Transverse colon (tissue), 4 donors: ENCODE measurements at regions not wholly inside any gene's neighbourhood (a gene's known extent, or its start where the extent isn't known, plus 50 kb on each side); places are given as distances from the start of the nearest gene placed in this dataset.

Experiments
- DNase-seq: peaks from one replicate; pipeline ENCODE4 v3.0.0-alpha.2; 2019
- H3K27ac ChIP-seq, 4 donors: fragments of 200-600 bp; sonication (generic); 2 replicates each; pipeline ENCODE4 v1.5.1; 2016 to 2018; ENCODE audit warnings: inconsistent platforms in 4 of 4
- H3K27me3 ChIP-seq: fragments of 200-600 bp; sonication (generic); 2 replicates; pipeline ENCODE4 v1.5.1; 2017; ENCODE audit warnings: inconsistent platforms
- H3K36me3 ChIP-seq, 4 donors: fragments of 200-600 bp; sonication (generic); 2 replicates each; pipeline ENCODE4 v1.5.1; 2017 to 2019; ENCODE audit warnings: inconsistent platforms in 4 of 4
- H3K4me1 ChIP-seq, 4 donors: fragments of 200-600 bp; sonication (generic); 2 replicates each; pipeline ENCODE4 v1.5.1; 2017 to 2020; ENCODE audit warnings: inconsistent platforms in 4 of 4
- H3K4me3 ChIP-seq, 4 donors: fragments of 200-600 bp; sonication (generic); 1 replicate in 1 of 4; 2 replicates in 3 of 4; pipeline versions ENCODE4 v1.5.1 to v1.6.1; 2017 to 2019; ENCODE audit warnings: inconsistent platforms in 4 of 4
- H3K9me3 ChIP-seq, 2 donors: fragments of 200-600 bp; sonication (generic); 2 replicates each; pipeline ENCODE4 v1.5.1; 2017 to 2019; ENCODE audit warnings: inconsistent platforms in 2 of 2
- EP300 ChIP-seq: sonication (generic); formaldehyde crosslinking; IDR thresholded peaks from one replicate; pipeline ENCODE4 v1.6.1; 2017; ENCODE audit warnings: antibody characterized with exemption, low read depth
- POLR2A ChIP-seq: fragments of 450-650 bp; IDR thresholded peaks from one replicate; pipeline ENCODE4 v1.6.1; 2016; ENCODE audit warnings: antibody characterized with exemption, mild to moderate bottlenecking, moderate library complexity
- POLR2AphosphoS5 ChIP-seq, 3 donors: sonication (generic); formaldehyde crosslinking; IDR thresholded peaks; one replicate each; pipeline ENCODE4 v1.6.1; 2016; ENCODE audit warnings: antibody characterized with exemption in 3 of 3
- WGBS, 2 donors: methylation state at CpG; one replicate each; pipeline ENCODE4 v1.1.5; 2018; ENCODE audit warnings: low coverage in 1 of 2; 5-methylcytosine and 5-hydroxymethylcytosine counted together
- in situ Hi-C, 4 donors: fragments of 200-750 bp; cut with MboI; loops; one replicate each; pipeline versions ENCODE4 v1.15.0 to v1.15.1; 2017; ENCODE audit warnings: low sequenced_read_pairs in 3 of 4, low pct_ligation_motif_present in 1 of 4, low pct_unique_long_range_greater_than_20kb in 1 of 4
- intact Hi-C: fragments of 100-400 bp; cut with DNase I; formaldehyde crosslinking; loops from one replicate; pipeline ENCODE4 v1.15.1; 2023; ENCODE audit warnings: low total_unique reads
- TF ChIP-seq, protein P1 (sequence below), 5 experiments: fragments of 200-600 bp in 3 of 5; fragments of 450-650 bp in 2 of 5; sonication (generic) in 3 of 5; IDR thresholded peaks; 1 replicate in 2 of 5; 2 replicates in 3 of 5; pipeline ENCODE4 v1.5.1; 2016 to 2017; ENCODE audit warnings: antibody characterized with exemption in 5 of 5, inconsistent platforms in 3 of 5, mild to moderate bottlenecking in 2 of 5, moderate library complexity in 1 of 5

DNA sequence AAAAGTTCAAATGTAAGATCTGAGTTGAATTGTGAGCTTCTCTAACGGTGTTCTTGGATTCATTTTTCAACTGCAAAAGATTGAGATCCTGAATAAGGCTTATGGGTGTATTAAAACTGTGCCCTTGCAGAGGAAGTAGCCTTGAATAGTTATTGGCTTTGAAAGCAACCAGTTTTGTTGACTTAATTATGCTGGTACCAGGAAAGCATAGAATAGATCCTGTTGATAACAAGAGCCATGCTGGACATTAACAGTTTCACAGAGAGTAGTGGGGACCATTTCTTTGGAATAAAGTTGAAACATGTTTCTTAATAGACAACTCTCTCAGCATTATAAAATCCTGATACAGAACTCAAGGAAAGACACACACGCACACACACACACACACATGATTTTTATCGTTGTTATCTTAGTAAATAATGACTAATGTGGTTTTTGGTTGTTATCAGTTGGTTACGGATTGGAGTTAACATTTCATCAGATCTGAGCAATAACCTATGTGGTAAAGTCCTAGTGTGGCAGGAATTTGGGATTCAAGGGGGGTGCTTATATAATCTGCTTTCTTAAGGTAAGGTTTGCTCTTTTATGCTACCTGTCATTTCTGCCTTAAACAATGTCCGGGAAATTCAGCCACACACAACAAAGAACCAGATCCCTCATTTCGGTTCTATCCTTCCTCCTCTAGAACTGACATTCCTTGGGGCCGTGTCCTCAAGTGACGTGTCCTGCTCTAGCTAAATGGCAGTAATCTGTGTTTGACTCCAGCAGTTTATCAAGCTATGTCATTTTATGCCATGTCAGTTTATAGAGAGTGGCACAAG is 330.9 kb downstream of the CHRM3 start:
- WGBS, 2 donors, result 34 to 49% methylated on average over 8 of the region's 8 CpGs
- no peaks in the 10 kb centered on the region for H3K36me3 ChIP-seq
- no peak for DNase-seq
- intact Hi-C loops (no loop called here), in situ Hi-C loops (no loop called here)
- H3K27ac ChIP-seq, result no peak overlapping the region
- no peaks in the 10 kb centered on the region for H3K27me3 ChIP-seq
- H3K4me1 ChIP-seq, result peaks cover 0 to 23% (median 10%) of the 10 kb centered on the region in 4 donors
- no peaks in the 10 kb centered on the region for H3K9me3 ChIP-seq
- TF ChIP-seq POLR2A, result no peak
- no peak for TF ChIP-seq POLR2AphosphoS5 (IDR thresholded peaks at IDR 0.05)
- no peak for TF ChIP-seq EP300
- no peak overlapping the region for H3K4me3 ChIP-seq

DNA sequence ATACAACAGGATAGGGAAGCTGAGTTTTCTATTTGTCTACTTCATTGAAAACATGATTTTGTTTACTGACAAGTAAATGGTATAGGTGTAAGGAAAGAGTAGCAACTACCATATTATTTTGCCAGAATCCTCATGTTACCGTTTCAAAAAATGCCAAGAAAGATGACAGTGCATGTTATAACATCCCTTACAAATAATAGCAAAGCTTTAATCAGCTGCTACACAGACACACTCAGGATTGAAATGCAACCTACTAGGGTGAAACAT is 331.5 kb downstream of the CHRM3 start:
- in situ Hi-C loops, result no loop called here
- DNase-seq, result no peak
- Histone ChIP-seq H3K27me3 (no peaks in the 10 kb centered on the region), H3K36me3 (no peaks in the 10 kb centered on the region), H3K9me3 (no peaks in the 10 kb centered on the region), H3K4me3 (no peak overlapping the region), H3K4me1 (peaks cover 0 to 23% (median 10%) of the 10 kb centered on the region in 4 donors), H3K27ac (no peak overlapping the region)
- intact Hi-C loops, result no loop called here
- TF ChIP-seq, protein P1, sequence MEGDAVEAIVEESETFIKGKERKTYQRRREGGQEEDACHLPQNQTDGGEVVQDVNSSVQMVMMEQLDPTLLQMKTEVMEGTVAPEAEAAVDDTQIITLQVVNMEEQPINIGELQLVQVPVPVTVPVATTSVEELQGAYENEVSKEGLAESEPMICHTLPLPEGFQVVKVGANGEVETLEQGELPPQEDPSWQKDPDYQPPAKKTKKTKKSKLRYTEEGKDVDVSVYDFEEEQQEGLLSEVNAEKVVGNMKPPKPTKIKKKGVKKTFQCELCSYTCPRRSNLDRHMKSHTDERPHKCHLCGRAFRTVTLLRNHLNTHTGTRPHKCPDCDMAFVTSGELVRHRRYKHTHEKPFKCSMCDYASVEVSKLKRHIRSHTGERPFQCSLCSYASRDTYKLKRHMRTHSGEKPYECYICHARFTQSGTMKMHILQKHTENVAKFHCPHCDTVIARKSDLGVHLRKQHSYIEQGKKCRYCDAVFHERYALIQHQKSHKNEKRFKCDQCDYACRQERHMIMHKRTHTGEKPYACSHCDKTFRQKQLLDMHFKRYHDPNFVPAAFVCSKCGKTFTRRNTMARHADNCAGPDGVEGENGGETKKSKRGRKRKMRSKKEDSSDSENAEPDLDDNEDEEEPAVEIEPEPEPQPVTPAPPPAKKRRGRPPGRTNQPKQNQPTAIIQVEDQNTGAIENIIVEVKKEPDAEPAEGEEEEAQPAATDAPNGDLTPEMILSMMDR (IDR thresholded peaks at IDR 0.05), result no peak
- TF ChIP-seq EP300 (no peak), POLR2AphosphoS5 (IDR thresholded peaks at IDR 0.05) (no peak), POLR2A (no peak)
- 33 to 43% methylated on average over 1 of the region's 1 CpG for WGBS, 2 donors

DNA sequence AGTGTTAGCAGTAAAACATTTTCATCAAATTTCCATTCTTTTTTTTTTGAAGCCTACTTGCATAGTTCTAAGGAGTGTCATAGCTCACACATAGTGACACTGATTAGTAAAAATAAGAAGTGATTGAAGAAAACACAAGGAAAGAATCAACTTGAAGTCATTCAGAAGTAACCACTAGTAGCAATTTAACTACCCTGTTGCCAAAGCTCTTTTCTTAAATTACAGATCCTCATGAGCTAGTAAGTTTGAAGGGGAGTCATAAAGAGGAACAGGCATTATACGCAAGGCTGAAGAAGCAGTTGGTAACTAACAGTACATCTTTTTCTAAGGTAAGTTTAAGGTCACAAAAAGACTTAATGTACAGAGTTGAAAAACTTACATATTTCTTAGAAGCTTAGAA is 332.2 kb downstream of the CHRM3 start:
- peaks cover 0 to 23% (median 10%) of the 10 kb centered on the region in 4 donors for H3K4me1 ChIP-seq
- H3K9me3 ChIP-seq, result no peaks in the 10 kb centered on the region
- H3K27ac ChIP-seq, result peak overlapping the region in 2 of 4 donors; percentile 25 to 47
- in situ Hi-C loops (no loop called here), intact Hi-C loops (no loop called here)
- H3K27me3 ChIP-seq, result no peaks in the 10 kb centered on the region
- 67 to 78% methylated on average over 1 of the region's 1 CpG for WGBS, 2 donors
- no peak for TF ChIP-seq POLR2AphosphoS5 (IDR thresholded peaks at IDR 0.05)
- no peaks in the 10 kb centered on the region for H3K36me3 ChIP-seq
- DNase-seq, result no peak
- no peak overlapping the region for H3K4me3 ChIP-seq

DNA sequence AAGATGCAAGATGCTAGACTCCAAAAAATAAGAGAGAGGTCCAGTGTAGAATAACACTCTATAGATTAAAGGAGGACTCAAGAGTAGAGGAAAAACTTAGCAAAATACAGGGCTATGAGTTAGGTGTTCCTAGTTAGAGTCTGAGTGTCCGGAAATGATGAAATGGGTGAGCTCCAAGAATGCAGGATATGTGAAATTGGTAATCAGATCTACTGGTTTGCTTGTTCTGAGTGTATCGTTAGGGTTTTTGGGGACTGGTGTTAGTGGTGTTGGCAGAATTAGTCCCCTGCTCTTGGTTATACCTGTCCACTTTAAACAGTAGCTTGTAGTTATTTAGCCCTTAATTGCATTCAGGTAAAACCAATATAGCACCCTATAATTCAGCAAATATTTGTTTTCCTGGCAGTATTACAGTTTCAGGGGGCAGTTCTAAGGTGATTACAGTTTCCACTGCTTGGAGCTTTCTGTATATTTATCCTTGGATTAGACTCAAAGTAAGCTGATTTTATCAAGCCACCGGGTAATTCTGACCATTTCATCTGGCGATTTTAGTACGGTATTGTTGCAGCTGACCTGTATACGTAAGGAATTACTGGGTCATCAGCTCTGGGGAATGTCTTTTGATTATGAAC is 332.7 kb downstream of the CHRM3 start:
- H3K9me3 ChIP-seq, result no peaks in the 10 kb centered on the region
- H3K27ac ChIP-seq, result peak overlapping the region; percentile 24 to 47 (median 25)
- intact Hi-C loops, result no loop called here
- H3K4me3 ChIP-seq, result no peak overlapping the region
- DNase-seq, result no peak
- TF ChIP-seq POLR2AphosphoS5 (IDR thresholded peaks at IDR 0.05) (peak in 1 of 3 donors; percentile 13), EP300 (no peak)
- TF ChIP-seq, protein P1 (IDR thresholded peaks at IDR 0.05), result no peak
- H3K4me1 ChIP-seq, result peaks cover 0 to 23% (median 10%) of the 10 kb centered on the region in 4 donors
- H3K27me3 ChIP-seq, result no peaks in the 10 kb centered on the region
- WGBS, 2 donors, result 51 to 55% methylated on average over 5 to 6 of the region's 6 CpGs
- no peaks in the 10 kb centered on the region for H3K36me3 ChIP-seq
- in situ Hi-C loops, result no loop called here

DNA sequence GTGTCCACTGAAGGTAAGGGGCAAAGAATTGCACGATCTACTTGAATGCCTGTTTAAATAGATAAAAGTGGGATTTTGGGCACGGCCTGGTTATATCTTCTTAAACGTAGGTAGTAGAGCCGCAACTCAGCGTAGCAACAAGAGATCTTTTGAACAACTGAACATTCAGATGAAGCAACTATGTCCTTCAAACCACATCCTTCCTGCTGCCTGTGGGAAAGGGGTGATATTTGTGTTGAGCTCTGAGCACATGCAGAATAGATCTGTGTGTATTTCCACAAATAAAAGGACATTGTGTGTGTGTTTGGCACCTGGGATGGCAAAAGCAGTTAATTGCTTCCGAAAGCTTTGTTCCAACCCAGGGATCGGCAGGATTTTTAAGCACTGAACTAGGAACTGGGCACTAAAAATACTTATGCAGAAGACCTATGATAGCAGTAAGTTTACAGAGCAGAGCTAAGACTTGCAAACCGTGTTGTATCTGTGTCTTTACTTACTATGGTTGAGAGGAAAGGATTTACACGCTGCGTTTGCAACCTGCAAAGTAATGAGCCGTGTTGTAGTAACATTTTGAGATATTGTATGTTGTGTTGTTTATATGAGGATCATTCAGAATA is 333.4 kb downstream of the CHRM3 start:
- WGBS, 2 donors, result 42 to 50% methylated on average over 10 to 11 of the region's 11 CpGs
- H3K4me1 ChIP-seq, result peaks cover 0 to 23% (median 10%) of the 10 kb centered on the region in 4 donors
- in situ Hi-C loops (no loop called here), intact Hi-C loops (no loop called here)
- no peaks in the 10 kb centered on the region for H3K9me3 ChIP-seq
- TF ChIP-seq, protein P1 (IDR thresholded peaks at IDR 0.05), result no peak
- TF ChIP-seq POLR2AphosphoS5 (IDR thresholded peaks at IDR 0.05), result peak in 2 of 3 donors; percentile 37 to 41
- DNase-seq, result peak; percentile 21
- peak overlapping the region in 3 of 4 donors; percentile 25 to 47 (median 25) for H3K27ac ChIP-seq
- H3K36me3 ChIP-seq, result no peaks in the 10 kb centered on the region
- no peaks in the 10 kb centered on the region for H3K27me3 ChIP-seq
- peak overlapping the region in 1 of 4 donors; percentile 5 for H3K4me3 ChIP-seq
